SK-N-SH (cell line): ENCODE measurements at regions not wholly inside any gene's neighbourhood (a gene's known extent, or its start where the extent isn't known, plus 50 kb on each side); places are given as distances from the start of the nearest gene placed in this dataset.

Experiments used
- CTCF ChIA-PET: fragments of 300-600, 350-600 bp; formaldehyde crosslinking; extraction: SDS; loops from one replicate; lab custom pipeline; 2021; lab: Yijun Ruan, JAX
- POLR2A ChIA-PET: fragments of 350-600 bp; sonication (Branson Sonifier 250); formaldehyde crosslinking; extraction: SDS; loops from one replicate; lab custom pipeline; 2020; ENCODE audit warnings: antibody characterized with exemption, inconsistent platforms; lab: Yijun Ruan, JAX
- DNase-seq: peaks from one replicate; pipeline ENCODE4 v3.0.0; 2012
- H2AFZ ChIP-seq: fragments of 200-600 bp; sonication (generic); 2 replicates; pipeline ENCODE4 v1.8.1; 2016; ENCODE audit warnings: antibody characterized with exemption, mild to moderate bottlenecking, low read depth
- H3F3A ChIP-seq: fragments of 200-600 bp; sonication (generic); replicated peaks from 2 replicates; pipeline ENCODE3; 2016; ENCODE audit warnings: antibody characterized with exemption, mild to moderate bottlenecking; ENCODE audit not compliant: insufficient read depth
- H3K27ac ChIP-seq, 2 experiments: fragments of 200-500 bp in 1 of 2; fragments of 200-600 bp in 1 of 2; sonication (Bioruptor generic) in 1 of 2; sonication (generic), shearing (Covaris generic) in 1 of 2; 2 replicates each; pipeline versions ENCODE4 v1.5.1 to v1.6.1; 2014 to 2016; ENCODE audit warnings: low read depth in 2 of 2, inconsistent platforms in 1 of 2, low read length in 1 of 2, mild to moderate bottlenecking in 1 of 2, mixed read lengths in 1 of 2
- H3K27me3 ChIP-seq: fragments of 200-600 bp; sonication (generic), shearing (Covaris generic); 2 replicates; pipeline ENCODE4 v1.6.1; 2016; ENCODE audit warnings: mixed run types; ENCODE audit not compliant: insufficient read depth
- H3K36me3 ChIP-seq, 2 experiments: fragments of 200-500 bp in 1 of 2; fragments of 200-600 bp in 1 of 2; sonication (Bioruptor generic) in 1 of 2; sonication (generic) in 1 of 2; replicated peaks in 1 of 2; 2 replicates each; pipeline versions ENCODE3 to v1.5.1; 2014 to 2016; ENCODE audit warnings: low read length in 1 of 2, mild to moderate bottlenecking in 1 of 2; ENCODE audit not compliant: insufficient read depth in 2 of 2, control insufficient read depth in 1 of 2
- H3K4me1 ChIP-seq, 2 experiments: fragments of 200-500 bp in 1 of 2; fragments of 200-600 bp in 1 of 2; sonication (Bioruptor generic) in 1 of 2; sonication (generic), shearing (Covaris generic) in 1 of 2; 2 replicates each; pipeline versions ENCODE4 v1.5.1 to v1.6.1; 2014 to 2016; ENCODE audit warnings: low read depth in 1 of 2, low read length in 1 of 2, mixed run types in 1 of 2; ENCODE audit not compliant: insufficient read depth in 2 of 2, control insufficient read depth in 1 of 2
- H3K4me2 ChIP-seq: fragments of 200-600 bp; sonication (generic), shearing (Covaris generic); 2 replicates; pipeline ENCODE4 v1.6.1; 2017; ENCODE audit warnings: mixed run types
- H3K4me3 ChIP-seq, 2 experiments: fragments of 200-500 bp in 1 of 2; fragments of 200-600 bp in 1 of 2; sonication (Bioruptor generic) in 1 of 2; sonication (generic), shearing (Covaris generic) in 1 of 2; 2 replicates each; pipeline versions ENCODE4 v1.5.1 to v1.8.1; 2014 to 2016; ENCODE audit warnings: low read depth in 2 of 2, inconsistent platforms in 1 of 2, low read length in 1 of 2, mild to moderate bottlenecking in 1 of 2, mixed read lengths in 1 of 2, moderate library complexity in 1 of 2
- H3K79me2 ChIP-seq: fragments of 200-600 bp; sonication (generic); 2 replicates; pipeline ENCODE4 v1.8.1; 2017; ENCODE audit warnings: mild to moderate bottlenecking; ENCODE audit not compliant: insufficient read depth
- H3K9ac ChIP-seq: fragments of 200-600 bp; sonication (generic); 2 replicates; pipeline ENCODE4 v1.6.1; 2017; ENCODE audit warnings: mixed run types
- H3K9me2 ChIP-seq: fragments of 200-600 bp; sonication (generic); 2 replicates; pipeline ENCODE4 v1.6.1; 2017; ENCODE audit warnings: mixed run types
- H3K9me3 ChIP-seq: fragments of 200-600 bp; sonication (generic); 2 replicates; pipeline ENCODE4 v1.6.1; 2017; ENCODE audit warnings: mixed run types, mild to moderate bottlenecking, moderate library complexity
- H4K20me1 ChIP-seq: fragments of 200-600 bp; sonication (generic); 2 replicates; pipeline ENCODE4 v1.6.1; 2017; ENCODE audit warnings: mild to moderate bottlenecking, mixed run types; ENCODE audit not compliant: insufficient read depth
- EP300 ChIP-seq, 2 experiments: IDR thresholded peaks; 2 replicates each; pipeline versions ENCODE4 v1.4.0 to v1.6.1; 2012; ENCODE audit warnings: borderline replicate concordance in 1 of 2, low read depth in 1 of 2, low read length in 1 of 2
- EZH2phosphoT487 ChIP-seq: fragments of 200-600 bp; sonication (generic); IDR thresholded peaks from 2 replicates; pipeline ENCODE4 v1.6.1; 2017; ENCODE audit warnings: low read depth, mixed run types, mild to moderate bottlenecking, antibody characterized with exemption, moderate library complexity, borderline replicate concordance
- FOXM1 ChIP-seq: IDR thresholded peaks from 2 replicates; pipeline ENCODE4 v1.4.0; 2012; ENCODE audit warnings: low read depth, mild to moderate bottlenecking
- GABPA ChIP-seq: IDR thresholded peaks from 2 replicates; pipeline ENCODE4 v1.4.0; 2012; ENCODE audit warnings: low read depth, mild to moderate bottlenecking
- NFIC ChIP-seq: IDR thresholded peaks from 2 replicates; pipeline ENCODE4 v1.4.0; 2012; ENCODE audit warnings: borderline replicate concordance
- NRF1 ChIP-seq: IDR thresholded peaks from 2 replicates; pipeline ENCODE4 v1.6.1; 2012; ENCODE audit warnings: low read depth, mild to moderate bottlenecking, low read length
- RAD21 ChIP-seq: IDR thresholded peaks from 2 replicates; pipeline ENCODE4 v1.6.1; 2012; ENCODE audit warnings: mild to moderate bottlenecking, low read length
- RCOR1 ChIP-seq: fragments of 150-350 bp; IDR thresholded peaks from 2 replicates; pipeline ENCODE4 v1.6.1; 2017; ENCODE audit warnings: antibody characterized with exemption, low read length
- TAF1 ChIP-seq: IDR thresholded peaks from 2 replicates; pipeline ENCODE4 v1.6.1; 2012; ENCODE audit warnings: low read depth, mild to moderate bottlenecking, low read length, moderate library complexity, borderline replicate concordance
- TCF12 ChIP-seq: IDR thresholded peaks from 2 replicates; pipeline ENCODE4 v1.4.0; 2012
- TEAD4 ChIP-seq: IDR thresholded peaks from 2 replicates; pipeline ENCODE4 v1.4.0; 2012; ENCODE audit warnings: mild to moderate bottlenecking, borderline replicate concordance; ENCODE audit not compliant: insufficient read depth
- YY1 ChIP-seq: IDR thresholded peaks from 2 replicates; pipeline ENCODE4 v1.4.0; 2012; ENCODE audit warnings: low read depth, mild to moderate bottlenecking
- WGBS: methylation state at CpG from one replicate; pipeline ENCODE4 v1.1.6; 2017; ENCODE audit warnings: low lambda C conversion rate; 5-methylcytosine and 5-hydroxymethylcytosine counted together
- TF ChIP-seq, protein P1 (sequence below): fragments of 150-350 bp; IDR thresholded peaks from 2 replicates; pipeline ENCODE4 v1.6.1; 2017; ENCODE audit warnings: antibody characterized with exemption, low read length, low read depth, borderline replicate concordance

- TF ChIP-seq, protein P1, sequence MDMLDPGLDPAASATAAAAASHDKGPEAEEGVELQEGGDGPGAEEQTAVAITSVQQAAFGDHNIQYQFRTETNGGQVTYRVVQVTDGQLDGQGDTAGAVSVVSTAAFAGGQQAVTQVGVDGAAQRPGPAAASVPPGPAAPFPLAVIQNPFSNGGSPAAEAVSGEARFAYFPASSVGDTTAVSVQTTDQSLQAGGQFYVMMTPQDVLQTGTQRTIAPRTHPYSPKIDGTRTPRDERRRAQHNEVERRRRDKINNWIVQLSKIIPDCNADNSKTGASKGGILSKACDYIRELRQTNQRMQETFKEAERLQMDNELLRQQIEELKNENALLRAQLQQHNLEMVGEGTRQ, result no peak
- TF ChIP-seq RAD21, result no peak
Observed at GRCh38 chr10:9535744-9536143, 1481.3 kb downstream of the GATA3 start (continued).

GRCh38 chr10:9545073-9545472 is 1472.6 kb upstream of the CELF2 start:
- no peaks in the 10 kb centered on the region; a peak in 1 of 4 replicates for H3K4me1 ChIP-seq
- no peaks in the 10 kb centered on the region for H3K36me3 ChIP-seq
- CTCF ChIA-PET, result no interaction called here
- no peaks in the 10 kb centered on the region for H3K79me2 ChIP-seq
- no peak overlapping the region for H3K4me3 ChIP-seq
- H3K9me2 ChIP-seq, result no peaks in the 10 kb centered on the region
- DNase-seq, result no peak
- 8% methylated on average over 2 of the region's 2 CpGs for WGBS
- H2AFZ ChIP-seq, result no peak overlapping the region
- H3K4me2 ChIP-seq, result no peak overlapping the region
- no peak overlapping the region for H3K9ac ChIP-seq
- no peaks in the 10 kb centered on the region for H4K20me1 ChIP-seq
- no peak for TF ChIP-seq TEAD4
- TF ChIP-seq EZH2phosphoT487, result no peak
- TF ChIP-seq, protein P1, result no peak
- no peak for TF ChIP-seq RCOR1
- no peak for TF ChIP-seq GABPA
- no peak for TF ChIP-seq YY1
- TF ChIP-seq TAF1, result no peak
- no peak for TF ChIP-seq FOXM1
- no peak for TF ChIP-seq NRF1
- no peaks in the 10 kb centered on the region for H3K9me3 ChIP-seq
- H3K27me3 ChIP-seq, result no peaks in the 10 kb centered on the region
- H3K27ac ChIP-seq, result no peak overlapping the region
- H3F3A ChIP-seq, result no peaks in the 10 kb centered on the region
- POLR2A ChIA-PET, result no interaction called here

GRCh38 chr10:9547936-9548904 is 1469.5 kb upstream of the CELF2 start:
- H3K27ac ChIP-seq, result no peak overlapping the region
- TF ChIP-seq YY1 (no peak), TCF12 (no peak), RCOR1 (peak; percentile 33; the same call in 1 of the 2 replicates), NFIC (no peak), EP300 (IDR thresholded peaks at IDR 0.05; ENCODE audit: borderline replicate concordance in 1 of 2, low read depth in 1 of 2, low read length in 1 of 2) (peak in 1 of 2 experiments; percentile 49; a peak in 2 of 4 replicates)
- no peak overlapping the region for H2AFZ ChIP-seq
- H3K9me2 ChIP-seq, result no peaks in the 10 kb centered on the region
- no peaks in the 10 kb centered on the region for H3K36me3 ChIP-seq
- no peaks in the 10 kb centered on the region for H3K79me2 ChIP-seq
- peak; percentile 7 for DNase-seq
- no peak overlapping the region for H3K9ac ChIP-seq
- no peaks in the 10 kb centered on the region for H3K9me3 ChIP-seq
- no peak overlapping the region for H3K4me3 ChIP-seq
- ChIA-PET CTCF (no interaction called here), POLR2A (no interaction called here)
- no peaks in the 10 kb centered on the region for H3K27me3 ChIP-seq
- no peaks in the 10 kb centered on the region for H3F3A ChIP-seq
- no peaks in the 10 kb centered on the region; a peak in 1 of 4 replicates for H3K4me1 ChIP-seq
- WGBS, result 5% methylated on average over 3 of the region's 3 CpGs
- no peaks in the 10 kb centered on the region for H4K20me1 ChIP-seq
- no peak overlapping the region for H3K4me2 ChIP-seq
